LNCAP (cell line): ENCODE measurements at regions not wholly inside any gene's neighbourhood (a gene's known extent, or its start where the extent isn't known, plus 50 kb on each side); places are given as distances from the start of the nearest gene placed in this dataset.

Experiments used
- TF ChIP-seq, protein P1 (sequence below): fragments of 450-650 bp; IDR thresholded peaks from 2 replicates; pipeline ENCODE4 v1.5.1; 2017; ENCODE audit warnings: mild to moderate bottlenecking

DNA sequence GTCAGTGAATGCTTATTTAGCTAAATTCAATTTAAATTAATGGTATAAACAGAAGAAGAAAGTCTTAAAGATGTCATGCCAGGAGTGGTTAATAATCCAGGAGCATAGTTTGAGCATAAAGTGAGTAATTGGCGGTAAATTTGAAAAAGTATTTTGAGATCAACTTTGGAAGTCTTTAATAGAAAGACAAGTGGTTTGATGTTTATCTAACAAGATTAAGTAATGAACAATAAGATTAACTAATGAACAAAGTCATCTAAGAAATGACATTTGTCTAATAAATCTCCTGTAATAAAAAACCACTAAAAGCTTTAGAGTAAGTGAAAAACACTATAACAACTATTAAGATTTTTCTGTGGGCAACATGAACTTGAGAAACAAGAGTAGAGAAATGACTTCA, 112.8 kb downstream of the CAPZA3 start:
- TF ChIP-seq, protein P1, sequence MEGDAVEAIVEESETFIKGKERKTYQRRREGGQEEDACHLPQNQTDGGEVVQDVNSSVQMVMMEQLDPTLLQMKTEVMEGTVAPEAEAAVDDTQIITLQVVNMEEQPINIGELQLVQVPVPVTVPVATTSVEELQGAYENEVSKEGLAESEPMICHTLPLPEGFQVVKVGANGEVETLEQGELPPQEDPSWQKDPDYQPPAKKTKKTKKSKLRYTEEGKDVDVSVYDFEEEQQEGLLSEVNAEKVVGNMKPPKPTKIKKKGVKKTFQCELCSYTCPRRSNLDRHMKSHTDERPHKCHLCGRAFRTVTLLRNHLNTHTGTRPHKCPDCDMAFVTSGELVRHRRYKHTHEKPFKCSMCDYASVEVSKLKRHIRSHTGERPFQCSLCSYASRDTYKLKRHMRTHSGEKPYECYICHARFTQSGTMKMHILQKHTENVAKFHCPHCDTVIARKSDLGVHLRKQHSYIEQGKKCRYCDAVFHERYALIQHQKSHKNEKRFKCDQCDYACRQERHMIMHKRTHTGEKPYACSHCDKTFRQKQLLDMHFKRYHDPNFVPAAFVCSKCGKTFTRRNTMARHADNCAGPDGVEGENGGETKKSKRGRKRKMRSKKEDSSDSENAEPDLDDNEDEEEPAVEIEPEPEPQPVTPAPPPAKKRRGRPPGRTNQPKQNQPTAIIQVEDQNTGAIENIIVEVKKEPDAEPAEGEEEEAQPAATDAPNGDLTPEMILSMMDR: no peak

DNA sequence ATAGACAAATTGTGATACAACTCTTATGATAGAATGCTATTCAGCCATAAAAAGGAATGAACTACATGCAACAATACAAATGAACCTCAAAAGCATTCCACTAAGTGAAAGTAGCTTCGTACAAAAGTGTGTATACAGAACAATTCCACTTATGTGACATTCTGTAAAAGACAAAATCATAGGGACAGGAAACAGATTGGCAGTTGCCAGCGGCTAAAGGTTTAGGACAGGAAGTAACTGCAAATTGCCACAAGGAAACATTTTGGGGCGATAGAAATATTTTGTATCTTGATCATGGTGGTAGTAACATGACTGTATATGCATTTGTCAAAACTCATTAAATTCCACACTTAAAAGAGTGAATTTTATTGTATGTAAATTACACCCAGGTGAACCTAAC, 113.4 kb downstream of the CAPZA3 start:
- TF ChIP-seq, protein P1: no peak

DNA sequence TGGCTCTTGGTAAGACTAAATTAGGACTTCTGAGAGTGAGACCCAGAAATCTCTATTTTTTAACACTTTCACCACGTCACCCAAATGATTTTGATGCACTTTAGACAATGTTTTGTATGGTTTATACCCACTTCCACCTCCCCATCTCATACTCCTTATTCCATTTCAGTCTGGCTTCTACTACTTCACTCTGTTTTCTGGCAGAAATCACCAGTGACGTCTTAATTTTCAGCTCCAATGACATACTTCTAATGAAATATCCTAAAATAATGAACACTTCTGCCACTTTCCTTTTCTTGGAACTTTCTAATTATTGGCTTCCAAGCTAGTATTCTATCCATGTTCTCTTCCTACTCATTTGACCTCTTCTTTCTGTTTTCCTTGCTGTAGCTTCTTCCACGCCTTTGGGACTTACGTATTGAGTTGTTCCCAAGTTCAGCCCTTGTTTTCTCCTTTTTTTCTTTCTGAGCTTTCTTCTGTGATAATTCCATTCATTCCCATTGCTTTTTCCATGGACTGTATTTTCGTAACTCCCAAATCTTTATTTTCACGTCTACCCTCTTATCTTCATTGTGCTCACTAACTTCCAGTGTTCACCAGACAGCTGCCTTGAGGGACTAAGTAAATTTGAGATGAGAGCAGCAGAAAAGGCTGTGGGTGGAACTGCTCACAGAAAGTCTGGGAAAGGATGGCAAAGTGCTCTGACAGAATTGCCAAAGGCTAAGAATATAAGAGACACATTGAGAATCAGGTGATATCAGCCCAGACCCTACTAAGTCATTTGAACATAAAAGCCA, 115.8 kb downstream of the CAPZA3 start:
- TF ChIP-seq, protein P1: no peak

GRCh38 chr12:18857656-18858055, 119.7 kb downstream of the CAPZA3 start:
- TF ChIP-seq, protein P1: no peak

DNA sequence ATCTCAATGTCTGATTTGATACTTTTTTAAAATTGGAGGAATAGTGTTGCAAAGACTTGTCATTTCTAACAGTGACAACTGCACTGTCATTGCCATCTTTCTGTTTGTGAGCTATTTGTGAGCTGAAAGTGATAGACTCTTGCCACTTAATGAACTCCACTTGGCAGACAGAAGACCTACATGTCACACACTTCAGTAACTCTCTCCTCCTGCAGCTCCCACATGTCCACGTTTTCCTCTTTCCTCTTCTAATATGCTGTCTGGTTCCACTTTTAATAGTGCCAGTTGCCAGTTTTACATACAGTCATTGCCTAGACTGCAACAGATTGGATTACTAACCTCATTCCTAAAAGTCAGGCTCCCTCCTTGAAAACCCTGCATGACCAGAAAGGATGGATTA, 121.5 kb downstream of the CAPZA3 start:
- TF ChIP-seq, protein P1: no peak

DNA sequence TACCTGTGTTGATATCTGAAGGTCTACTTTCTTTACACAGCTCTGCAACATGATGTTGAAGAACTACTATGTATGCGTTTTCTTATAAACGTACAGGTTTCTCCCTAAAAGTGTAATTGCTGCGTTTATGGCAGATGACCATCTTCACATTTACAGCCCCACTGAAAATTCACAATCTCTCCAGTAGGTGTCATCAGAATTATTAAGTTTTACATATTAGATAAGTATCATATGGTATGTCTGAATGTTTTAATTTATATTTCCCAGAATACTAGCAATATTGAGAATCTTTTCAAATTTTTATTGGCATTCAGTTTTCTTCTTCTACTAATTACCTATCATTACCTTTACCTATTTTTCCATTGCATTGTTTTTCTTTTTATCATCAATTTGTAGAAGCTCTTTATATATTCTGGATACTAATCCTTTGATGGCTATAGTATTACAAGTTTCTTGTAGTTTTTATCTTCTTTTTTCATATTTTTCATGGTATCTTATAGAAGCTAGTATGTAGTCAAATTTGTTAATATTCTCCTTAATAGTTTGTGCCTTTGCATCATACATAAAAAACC, 123.5 kb downstream of the CAPZA3 start:
- TF ChIP-seq, protein P1: peak; percentile 70

DNA sequence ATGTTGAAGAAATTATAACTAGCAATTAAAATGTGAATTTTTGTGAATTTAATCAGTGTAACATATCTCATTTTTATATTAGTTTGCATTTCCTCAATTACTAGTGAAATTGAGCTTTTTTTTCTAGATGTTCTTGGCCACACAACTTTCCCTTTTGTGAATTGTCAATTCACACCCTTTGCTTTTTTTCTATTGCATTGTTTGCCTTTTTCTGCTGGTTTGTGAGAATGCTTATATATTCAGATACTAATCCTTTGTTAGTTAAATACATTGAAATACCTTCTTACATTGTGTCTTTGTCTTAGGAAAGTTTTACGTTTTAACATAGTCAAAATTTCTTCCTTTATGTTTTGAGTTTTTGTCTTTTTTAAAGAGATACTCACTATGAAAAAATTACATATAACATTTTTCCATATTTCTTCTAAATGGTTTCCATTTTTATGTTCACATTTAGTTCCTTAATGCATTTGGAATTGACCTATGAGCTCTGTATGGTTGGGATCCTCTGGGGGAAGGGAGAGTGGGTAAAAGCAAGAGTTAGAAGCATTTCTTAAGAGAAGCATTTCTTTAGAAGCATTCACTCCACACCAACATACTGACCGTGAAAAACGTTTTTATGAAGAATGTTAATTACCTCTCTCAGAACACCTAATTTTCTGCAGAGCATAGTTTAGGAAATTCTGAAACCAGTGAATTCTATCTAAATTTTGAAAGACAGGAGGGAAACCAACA, 126.0 kb downstream of the CAPZA3 start:
- TF ChIP-seq, protein P1: no peak
